DOHH2 (cell line): ENCODE measurements at regions not wholly inside any gene's neighbourhood (a gene's known extent, or its start where the extent isn't known, plus 50 kb on each side); places are given as distances from the start of the nearest gene placed in this dataset.

Source experiments
- H3F3A ChIP-seq: fragments of 200-600 bp; sonication (generic), shearing (Covaris generic); 2 replicates; pipeline ENCODE4 v1.6.0; 2016; ENCODE audit warnings: antibody characterized with exemption, mild to moderate bottlenecking; ENCODE audit not compliant: control insufficient read depth, insufficient read depth
- H3K27ac ChIP-seq: fragments of 200-600 bp; sonication (generic); 2 replicates; pipeline ENCODE4 v1.5.1; 2014; ENCODE audit warnings: low read depth, mild to moderate bottlenecking, low read length, moderate library complexity
- H3K27me3 ChIP-seq: fragments of 200-600 bp; sonication (generic); 2 replicates; pipeline ENCODE4 v1.6.1; 2014; ENCODE audit warnings: mild to moderate bottlenecking, low read length, mixed read lengths; ENCODE audit not compliant: control insufficient read depth
- H3K36me3 ChIP-seq: fragments of 200-600 bp; sonication (generic); 2 replicates; pipeline ENCODE4 v1.6.1; 2014; ENCODE audit warnings: mild to moderate bottlenecking, low read length, moderate library complexity, mixed read lengths; ENCODE audit not compliant: control insufficient read depth
- H3K4me1 ChIP-seq: fragments of 200-600 bp; sonication (generic); 2 replicates; pipeline ENCODE4 v1.6.1; 2014; ENCODE audit warnings: mild to moderate bottlenecking, low read length, mixed read lengths; ENCODE audit not compliant: control insufficient read depth
- H3K4me2 ChIP-seq: fragments of 200-600 bp; sonication (generic); 2 replicates; pipeline ENCODE4 v1.6.0; 2014; ENCODE audit warnings: mild to moderate bottlenecking, low read length, moderate library complexity
- H3K4me3 ChIP-seq: fragments of 200-600 bp; sonication (generic); 2 replicates; pipeline ENCODE4 v1.5.1; 2014; ENCODE audit warnings: mild to moderate bottlenecking, low read length, mixed read lengths
- H3K79me2 ChIP-seq: fragments of 200-600 bp; sonication (generic); 2 replicates; pipeline ENCODE4 v1.6.1; 2014; ENCODE audit warnings: mild to moderate bottlenecking, low read length, mixed read lengths; ENCODE audit not compliant: control insufficient read depth
- H3K9me2 ChIP-seq: fragments of 200-600 bp; sonication (generic); replicated peaks from 2 replicates; pipeline ENCODE4 v1.6.1; 2014; ENCODE audit warnings: mild to moderate bottlenecking, low read length, mixed read lengths; ENCODE audit not compliant: control insufficient read depth
- H3K9me3 ChIP-seq: fragments of 200-600 bp; sonication (generic); 2 replicates; pipeline ENCODE4 v1.6.1; 2014; ENCODE audit warnings: antibody characterized with exemption, low read length, mixed read lengths; ENCODE audit not compliant: control insufficient read depth, insufficient read depth
- H4K20me1 ChIP-seq: fragments of 200-600 bp; sonication (generic); 2 replicates; pipeline ENCODE4 v1.6.0; 2014; ENCODE audit warnings: low read depth, mild to moderate bottlenecking, antibody characterized with exemption, low read length, moderate library complexity; ENCODE audit not compliant: control insufficient read depth, insufficient read depth
- EZH2phosphoT487 ChIP-seq: fragments of 200-600 bp; sonication (generic); IDR thresholded peaks from 2 replicates; pipeline ENCODE4 v1.6.1; 2017; ENCODE audit warnings: borderline replicate concordance, mild to moderate bottlenecking, antibody characterized with exemption, low read length, moderate library complexity, mixed read lengths
- TF ChIP-seq, protein P1 (sequence below): fragments of 200-600 bp; sonication (generic); IDR thresholded peaks from one replicate; pipeline ENCODE4 v1.5.1; 2014; ENCODE audit warnings: antibody characterized with exemption, mild to moderate bottlenecking, low read depth, low read length; ENCODE audit not compliant: poor library complexity, severe bottlenecking

DNA sequence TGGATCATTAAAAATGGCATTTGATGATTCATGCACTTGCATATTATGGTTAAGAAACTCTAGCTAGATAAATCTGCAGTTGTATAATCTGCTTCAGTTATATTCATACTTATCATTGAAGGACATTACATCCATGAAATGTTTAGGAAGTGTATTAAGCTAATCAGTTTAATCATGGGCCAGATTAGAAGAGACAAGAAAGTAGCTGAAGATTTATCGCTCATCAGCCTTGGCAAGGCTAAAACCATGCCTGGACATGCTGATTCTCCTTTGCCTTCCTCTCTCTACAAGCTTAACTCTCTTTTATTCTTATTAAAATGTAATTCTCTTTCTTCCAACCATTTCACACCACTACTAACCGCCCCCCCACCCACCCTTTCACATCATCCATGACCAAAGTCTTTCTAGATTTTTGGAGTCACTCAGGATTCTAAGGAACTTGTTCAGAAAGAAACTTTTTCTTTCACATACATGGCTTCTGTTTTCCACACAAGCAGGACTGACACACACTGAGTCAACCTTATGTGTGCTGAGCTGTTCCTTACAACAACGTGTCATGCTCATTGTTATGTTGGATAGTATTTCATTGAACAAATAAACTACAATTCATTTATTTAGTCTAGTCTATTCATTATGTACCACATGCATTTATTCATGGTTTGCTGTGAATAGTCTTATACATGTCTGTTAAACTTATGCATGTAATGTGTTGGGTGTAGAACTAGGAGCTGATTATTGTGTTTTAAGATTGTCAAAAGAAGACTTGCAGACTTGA is 227.3 kb upstream of the SP8 start:
- TF ChIP-seq, protein P1, sequence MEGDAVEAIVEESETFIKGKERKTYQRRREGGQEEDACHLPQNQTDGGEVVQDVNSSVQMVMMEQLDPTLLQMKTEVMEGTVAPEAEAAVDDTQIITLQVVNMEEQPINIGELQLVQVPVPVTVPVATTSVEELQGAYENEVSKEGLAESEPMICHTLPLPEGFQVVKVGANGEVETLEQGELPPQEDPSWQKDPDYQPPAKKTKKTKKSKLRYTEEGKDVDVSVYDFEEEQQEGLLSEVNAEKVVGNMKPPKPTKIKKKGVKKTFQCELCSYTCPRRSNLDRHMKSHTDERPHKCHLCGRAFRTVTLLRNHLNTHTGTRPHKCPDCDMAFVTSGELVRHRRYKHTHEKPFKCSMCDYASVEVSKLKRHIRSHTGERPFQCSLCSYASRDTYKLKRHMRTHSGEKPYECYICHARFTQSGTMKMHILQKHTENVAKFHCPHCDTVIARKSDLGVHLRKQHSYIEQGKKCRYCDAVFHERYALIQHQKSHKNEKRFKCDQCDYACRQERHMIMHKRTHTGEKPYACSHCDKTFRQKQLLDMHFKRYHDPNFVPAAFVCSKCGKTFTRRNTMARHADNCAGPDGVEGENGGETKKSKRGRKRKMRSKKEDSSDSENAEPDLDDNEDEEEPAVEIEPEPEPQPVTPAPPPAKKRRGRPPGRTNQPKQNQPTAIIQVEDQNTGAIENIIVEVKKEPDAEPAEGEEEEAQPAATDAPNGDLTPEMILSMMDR: no peak
- TF ChIP-seq EZH2phosphoT487: no peak
- H3K36me3 ChIP-seq: no peaks in the 10 kb centered on the region
- no peaks in the 10 kb centered on the region for H3K9me3 ChIP-seq
- H3K4me3 ChIP-seq: no peak overlapping the region
- H3K9me2 ChIP-seq: no peaks in the 10 kb centered on the region
- no peaks in the 10 kb centered on the region for H3K79me2 ChIP-seq
- H4K20me1 ChIP-seq: no peaks in the 10 kb centered on the region
- H3K27ac ChIP-seq: no peak overlapping the region
- no peaks in the 10 kb centered on the region for H3K4me1 ChIP-seq
- no peaks in the 10 kb centered on the region for H3F3A ChIP-seq
- no peak overlapping the region for H3K4me2 ChIP-seq
- no peaks in the 10 kb centered on the region for H3K27me3 ChIP-seq

GRCh38 chr7:21020667-21021066 is 234.0 kb upstream of the SP8 start:
- H3K9me3 ChIP-seq: no peaks in the 10 kb centered on the region
- no peaks in the 10 kb centered on the region for H3K79me2 ChIP-seq

DNA sequence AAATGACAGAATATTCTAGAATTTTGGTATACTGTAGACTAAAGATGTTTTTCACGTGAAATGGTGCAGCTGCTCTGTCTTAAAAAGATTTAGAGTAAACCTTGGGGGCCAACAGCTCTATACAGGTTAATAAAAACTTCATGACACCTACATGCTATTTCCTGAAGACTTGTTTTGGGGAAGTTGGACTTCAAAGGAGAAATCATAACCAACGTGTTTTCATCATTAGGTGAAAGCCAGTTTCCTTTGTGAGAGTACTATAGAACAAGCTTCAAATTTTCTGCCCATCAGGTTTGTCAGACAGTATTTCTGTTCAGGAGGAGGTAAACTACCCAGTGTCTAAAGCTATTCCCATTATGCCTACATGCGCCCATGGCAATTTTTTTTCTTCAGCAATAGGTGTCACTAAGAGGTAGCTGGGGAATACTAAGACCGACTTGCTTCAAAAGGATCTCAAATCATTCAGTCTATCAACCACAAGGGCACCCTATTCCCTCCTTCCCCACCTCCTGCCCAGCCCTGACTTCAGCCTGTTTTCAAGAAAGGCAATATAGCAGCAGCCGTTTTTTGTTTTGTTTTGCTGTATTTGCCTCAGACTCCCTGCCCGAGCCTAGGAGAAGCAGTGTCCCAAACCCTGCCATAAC is 237.3 kb upstream of the SP8 start:
- Histone ChIP-seq H3K4me2 (no peak overlapping the region), H3K9me2 (no peaks in the 10 kb centered on the region), H3K4me3 (no peak overlapping the region), H4K20me1 (no peaks in the 10 kb centered on the region), H3K36me3 (no peaks in the 10 kb centered on the region), H3K9me3 (no peaks in the 10 kb centered on the region), H3K27ac (no peak overlapping the region), H3K27me3 (no peaks in the 10 kb centered on the region), H3F3A (no peaks in the 10 kb centered on the region), H3K4me1 (no peaks in the 10 kb centered on the region), H3K79me2 (no peaks in the 10 kb centered on the region)
- TF ChIP-seq, protein P1: no peak
- TF ChIP-seq EZH2phosphoT487: no peak

More at GRCh38 chr7:21020667-21021066, 234.0 kb upstream of the SP8 start:
- Histone ChIP-seq H3K4me1 (no peaks in the 10 kb centered on the region), H3K4me3 (no peak overlapping the region), H3K36me3 (no peaks in the 10 kb centered on the region), H3K27me3 (no peaks in the 10 kb centered on the region), H3K4me2 (no peak overlapping the region), H4K20me1 (no peaks in the 10 kb centered on the region), H3F3A (no peaks in the 10 kb centered on the region), H3K9me2 (no peaks in the 10 kb centered on the region), H3K27ac (no peak overlapping the region)
- TF ChIP-seq, protein P1: no peak
- TF ChIP-seq EZH2phosphoT487: no peak
